ENCODE measurements at regions not wholly inside any gene's neighbourhood (a gene's known extent, or its start where the extent isn't known, plus 50 kb on each side); places are given as distances from the start of the nearest gene placed in this dataset.
A peak's percentile ranks its signal among the peaks of the same experiment; 100 is the strongest.

DNA sequence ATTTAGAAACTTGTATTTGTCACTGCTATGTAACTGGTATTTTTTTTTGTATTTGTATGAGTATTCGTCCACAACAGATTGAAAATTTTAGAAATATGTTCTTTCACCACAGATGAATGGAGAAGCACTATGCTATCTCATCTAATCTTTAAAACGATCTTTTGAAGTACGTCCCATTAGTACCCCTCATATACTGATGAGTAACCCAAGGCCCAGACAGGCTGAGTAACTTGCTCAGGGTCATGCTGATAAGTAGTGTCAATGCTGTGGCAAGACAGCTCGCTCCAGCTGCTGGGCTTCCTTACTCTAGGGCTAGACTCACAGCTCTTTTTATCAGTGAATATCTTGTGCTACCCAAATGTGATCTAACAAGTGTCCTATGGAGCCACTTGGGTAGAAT is 154.2 kb downstream of the SUCLA2 start:
- in situ Hi-C loops (cut with HindIII; ENCODE audit: low pct_ligation_motif_present, low sequenced_read_pairs), result no loop called here
- H3K27ac ChIP-seq, result no peak overlapping the region
- H3K36me3 ChIP-seq (replicated peaks), result no peaks in the 10 kb centered on the region
- peak; percentile 70 for DNase-seq
- no peaks in the 10 kb centered on the region for H3K27me3 ChIP-seq (replicated peaks)
- no peak overlapping the region for H3K4me3 ChIP-seq (ENCODE audit: low read depth, low read length)
- TF ChIP-seq, protein P1, sequence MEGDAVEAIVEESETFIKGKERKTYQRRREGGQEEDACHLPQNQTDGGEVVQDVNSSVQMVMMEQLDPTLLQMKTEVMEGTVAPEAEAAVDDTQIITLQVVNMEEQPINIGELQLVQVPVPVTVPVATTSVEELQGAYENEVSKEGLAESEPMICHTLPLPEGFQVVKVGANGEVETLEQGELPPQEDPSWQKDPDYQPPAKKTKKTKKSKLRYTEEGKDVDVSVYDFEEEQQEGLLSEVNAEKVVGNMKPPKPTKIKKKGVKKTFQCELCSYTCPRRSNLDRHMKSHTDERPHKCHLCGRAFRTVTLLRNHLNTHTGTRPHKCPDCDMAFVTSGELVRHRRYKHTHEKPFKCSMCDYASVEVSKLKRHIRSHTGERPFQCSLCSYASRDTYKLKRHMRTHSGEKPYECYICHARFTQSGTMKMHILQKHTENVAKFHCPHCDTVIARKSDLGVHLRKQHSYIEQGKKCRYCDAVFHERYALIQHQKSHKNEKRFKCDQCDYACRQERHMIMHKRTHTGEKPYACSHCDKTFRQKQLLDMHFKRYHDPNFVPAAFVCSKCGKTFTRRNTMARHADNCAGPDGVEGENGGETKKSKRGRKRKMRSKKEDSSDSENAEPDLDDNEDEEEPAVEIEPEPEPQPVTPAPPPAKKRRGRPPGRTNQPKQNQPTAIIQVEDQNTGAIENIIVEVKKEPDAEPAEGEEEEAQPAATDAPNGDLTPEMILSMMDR (IDR thresholded peaks at IDR 0.05; ENCODE audit: low read depth, low read length, missing control alignments), result no peak

DNA sequence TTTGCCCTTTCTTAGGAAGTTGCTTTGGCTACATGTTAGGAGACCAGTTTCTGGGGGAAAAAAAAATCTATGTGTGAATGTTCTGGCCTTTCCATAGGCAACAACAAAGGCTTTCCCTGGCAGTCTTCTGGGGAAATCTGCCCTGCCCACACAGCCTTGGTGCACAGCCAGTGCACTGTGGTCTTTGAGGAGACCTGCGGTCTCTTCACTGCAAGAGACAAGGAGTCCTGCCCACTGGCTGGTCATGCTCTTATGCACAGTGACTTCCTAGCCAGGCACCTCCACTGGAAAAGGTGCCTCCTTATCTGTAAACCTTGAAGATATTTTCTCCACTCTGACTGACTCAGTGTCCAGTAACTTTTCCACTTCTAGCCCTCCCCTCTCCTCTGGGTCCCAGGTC is 155.1 kb downstream of the SUCLA2 start:
- in situ Hi-C loops (cut with HindIII; ENCODE audit: low pct_ligation_motif_present, low sequenced_read_pairs), result no loop called here
- TF ChIP-seq, protein P1 (IDR thresholded peaks at IDR 0.05; ENCODE audit: low read depth, low read length, missing control alignments), result no peak
- no peak overlapping the region for H3K27ac ChIP-seq

DNA sequence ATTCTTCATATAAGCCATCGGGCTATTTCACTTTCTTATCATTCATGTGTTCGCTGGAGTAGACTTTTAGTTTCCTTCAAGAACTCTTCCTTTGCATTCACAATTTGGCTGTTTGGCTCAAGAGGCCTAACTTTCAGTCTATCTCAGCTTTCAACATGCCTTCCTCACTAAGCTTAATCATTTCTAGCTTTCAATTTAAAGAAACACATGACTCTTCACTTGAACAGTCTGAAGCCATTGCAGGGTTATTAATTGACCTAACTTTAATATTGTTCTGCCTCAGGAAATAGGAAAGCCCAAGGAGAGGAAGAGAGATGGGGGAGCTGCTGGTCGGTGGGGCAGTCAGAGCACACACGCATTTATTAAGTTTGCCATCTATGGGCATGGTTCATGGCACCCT is 158.1 kb downstream of the SUCLA2 start:
- TF ChIP-seq, protein P1 (IDR thresholded peaks at IDR 0.05; ENCODE audit: low read depth, low read length, missing control alignments), result no peak
- DNase-seq, result no peak
- H3K36me3 ChIP-seq (replicated peaks), result no peaks in the 10 kb centered on the region
- in situ Hi-C loops (cut with HindIII; ENCODE audit: low pct_ligation_motif_present, low sequenced_read_pairs), result no loop called here
- no peaks in the 10 kb centered on the region for H3K27me3 ChIP-seq (replicated peaks)
- H3K27ac ChIP-seq, result no peak overlapping the region
- H3K4me3 ChIP-seq (ENCODE audit: low read depth, low read length), result no peak overlapping the region

More for the DNA sequence above, 155.1 kb downstream of the SUCLA2 start:
- DNase-seq, result no peak
- Histone ChIP-seq H3K27me3 (replicated peaks) (no peaks in the 10 kb centered on the region), H3K4me3 (ENCODE audit: low read depth, low read length) (no peak overlapping the region), H3K36me3 (replicated peaks) (no peaks in the 10 kb centered on the region)

DNA sequence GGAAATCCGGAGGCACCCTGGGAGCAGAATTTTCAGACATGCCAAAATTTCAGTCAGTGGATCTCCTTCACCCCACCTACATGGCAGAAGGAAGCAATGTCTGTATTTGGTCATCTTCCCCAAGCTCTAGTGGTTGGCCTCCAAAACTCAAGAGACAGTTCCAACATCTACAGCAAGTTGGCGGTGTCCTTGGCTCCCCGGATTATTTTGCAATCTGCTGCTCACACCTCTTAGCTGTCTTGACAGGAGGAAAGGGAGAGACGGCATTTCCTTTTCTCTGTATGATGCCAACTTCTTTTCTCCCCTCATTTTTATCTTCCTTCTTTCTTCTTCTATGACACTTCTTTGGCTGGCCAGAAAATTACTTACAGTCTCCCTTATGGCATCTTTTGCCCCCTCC is 159.9 kb downstream of the SUCLA2 start:
- Histone ChIP-seq H3K36me3 (replicated peaks) (no peaks in the 10 kb centered on the region), H3K27ac (no peak overlapping the region), H3K27me3 (replicated peaks) (no peaks in the 10 kb centered on the region), H3K4me3 (ENCODE audit: low read depth, low read length) (no peak overlapping the region)
- TF ChIP-seq, protein P1 (IDR thresholded peaks at IDR 0.05; ENCODE audit: low read depth, low read length, missing control alignments), result no peak
- in situ Hi-C loops (cut with HindIII; ENCODE audit: low pct_ligation_motif_present, low sequenced_read_pairs), result no loop called here
- no peak for DNase-seq

DNA sequence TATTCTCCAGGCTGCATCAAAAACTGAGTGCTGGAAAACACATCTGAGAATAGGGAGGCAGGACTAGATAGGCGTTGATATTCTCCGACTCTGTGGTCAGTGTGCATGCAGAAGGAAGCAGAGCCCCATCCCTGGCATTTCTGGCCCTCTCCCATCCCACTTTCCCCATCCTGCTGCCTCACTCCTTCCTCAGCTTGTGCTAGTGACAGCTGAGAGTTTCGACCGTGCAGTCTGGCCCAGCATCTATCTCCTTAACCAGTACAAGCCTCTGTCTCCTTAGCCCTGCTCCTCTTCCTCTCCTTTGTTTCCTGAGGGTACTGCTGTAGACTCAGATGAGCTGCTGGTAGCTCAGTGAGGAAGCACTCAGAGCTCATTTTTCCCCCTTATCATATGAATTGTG is 163.2 kb downstream of the SUCLA2 start:
- no peak for DNase-seq
- in situ Hi-C loops (cut with HindIII; ENCODE audit: low pct_ligation_motif_present, low sequenced_read_pairs), result no loop called here
- TF ChIP-seq, protein P1 (IDR thresholded peaks at IDR 0.05; ENCODE audit: low read depth, low read length, missing control alignments), result no peak
- H3K27me3 ChIP-seq (replicated peaks), result no peaks in the 10 kb centered on the region
- no peaks in the 10 kb centered on the region for H3K36me3 ChIP-seq (replicated peaks)
- no peak overlapping the region for H3K27ac ChIP-seq
- H3K4me3 ChIP-seq (ENCODE audit: low read depth, low read length), result no peak overlapping the region

DNA sequence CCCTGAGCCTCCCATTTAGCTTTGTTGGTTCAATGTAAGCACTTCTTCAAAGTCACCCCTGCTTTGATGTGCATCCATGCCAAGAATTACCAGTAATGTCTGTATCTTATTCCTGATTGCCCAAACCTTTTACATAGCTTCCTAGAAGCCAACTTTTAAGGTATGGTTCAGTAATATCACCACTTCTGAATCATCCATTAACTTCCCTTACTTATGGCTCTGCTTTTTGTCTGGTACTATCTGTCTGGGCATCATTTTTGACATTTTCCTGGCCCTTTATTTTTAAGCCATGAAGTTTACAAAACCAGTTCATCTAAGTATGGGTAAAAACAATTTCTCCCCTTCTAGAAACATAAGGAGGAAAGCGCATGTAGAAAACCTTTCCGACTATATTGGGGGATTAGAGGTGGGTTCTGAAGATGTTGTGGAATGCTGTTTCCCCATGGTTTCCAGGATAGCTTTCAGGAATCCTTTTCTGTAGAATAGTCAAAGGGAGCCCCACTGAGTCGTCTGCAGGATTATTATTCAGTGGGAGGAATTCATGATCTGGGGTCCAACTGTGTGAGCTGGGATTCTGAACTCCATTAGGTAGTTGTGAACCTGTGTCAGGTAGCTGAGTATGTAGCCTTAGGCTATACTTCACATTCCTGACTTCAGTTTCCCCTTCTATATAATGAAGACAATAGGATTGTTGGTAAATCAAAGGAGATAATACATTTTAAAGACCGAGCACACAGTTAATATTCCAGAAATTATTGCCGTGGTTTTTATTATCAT is 163.8 kb downstream of the SUCLA2 start:
- in situ Hi-C loops (cut with HindIII; ENCODE audit: low pct_ligation_motif_present, low sequenced_read_pairs), result no loop called here
- TF ChIP-seq, protein P1 (IDR thresholded peaks at IDR 0.05; ENCODE audit: low read depth, low read length, missing control alignments), result no peak
- Histone ChIP-seq H3K27ac (no peak overlapping the region), H3K36me3 (replicated peaks) (no peaks in the 10 kb centered on the region), H3K4me3 (ENCODE audit: low read depth, low read length) (no peak overlapping the region), H3K27me3 (replicated peaks) (no peaks in the 10 kb centered on the region)
- DNase-seq, result no peak
